K562 (cell line): ENCODE measurements at regions not wholly inside any gene's neighbourhood (a gene's known extent, or its start where the extent isn't known, plus 50 kb on each side); places are given as distances from the start of the nearest gene placed in this dataset.

Experiments used
- ATF3 ChIP-seq, 2 experiments: fragments of 450-650 bp in 1 of 2; sonication (generic) in 1 of 2; formaldehyde crosslinking in 1 of 2; IDR thresholded peaks in 1 of 2; conservative IDR thresholded peaks in 1 of 2; 2 replicates each; pipeline versions ENCODE4 v1.6.1 to v1.8.1; 2016 to 2023; ENCODE audit warnings: mild to moderate bottlenecking in 2 of 2, moderate library complexity in 2 of 2, inconsistent platforms in 1 of 2, missing genetic modification reagents in 1 of 2
- E2F4 ChIP-seq: sonication (generic); formaldehyde crosslinking; IDR thresholded peaks from 2 replicates; pipeline ENCODE4 v1.8.0; 2022; ENCODE audit warnings: mild to moderate bottlenecking, low read depth, missing genetic modification reagents
- HLTF ChIP-seq: fragments of 450-650 bp; IDR thresholded peaks from 2 replicates; pipeline ENCODE4 v1.6.1; 2016
- NRF1 ChIP-seq, 2 experiments: fragments of 450-650 bp; IDR thresholded peaks in 1 of 2; conservative IDR thresholded peaks in 1 of 2; 2 replicates each; pipeline ENCODE4 v1.6.1; 2014; ENCODE audit warnings: mild to moderate bottlenecking in 2 of 2
- PML ChIP-seq: IDR thresholded peaks from 2 replicates; pipeline ENCODE4 v1.6.1; 2012; ENCODE audit warnings: low read length, inconsistent platforms
- RERE ChIP-seq: sonication (generic); formaldehyde crosslinking; IDR thresholded peaks from 2 replicates; pipeline ENCODE4 v1.8.0; 2023; ENCODE audit warnings: missing genetic modification reagents, mild to moderate bottlenecking, borderline replicate concordance

GRCh38 chr15:29170521-29170920, 99.1 kb downstream of the NSMCE3 start (continued):
- TF ChIP-seq RERE (CRISPR knock-in tag) (no peak), PML (no peak), ATF3 (IDR thresholded peaks at IDR 0.05) (no peak), ATF3 (CRISPR knock-in tag; conservative IDR thresholded peaks at IDR 0.05) (no peak), NRF1 (conservative IDR thresholded peaks at IDR 0.05 in 1 of 2, IDR thresholded peaks at IDR 0.05 in 1 of 2) (no peak), HLTF (no peak), E2F4 (no peak)
